ENCODE measurements at regions not wholly inside any gene's neighbourhood (a gene's known extent, or its start where the extent isn't known, plus 50 kb on each side); places are given as distances from the start of the nearest gene placed in this dataset.

DNA sequence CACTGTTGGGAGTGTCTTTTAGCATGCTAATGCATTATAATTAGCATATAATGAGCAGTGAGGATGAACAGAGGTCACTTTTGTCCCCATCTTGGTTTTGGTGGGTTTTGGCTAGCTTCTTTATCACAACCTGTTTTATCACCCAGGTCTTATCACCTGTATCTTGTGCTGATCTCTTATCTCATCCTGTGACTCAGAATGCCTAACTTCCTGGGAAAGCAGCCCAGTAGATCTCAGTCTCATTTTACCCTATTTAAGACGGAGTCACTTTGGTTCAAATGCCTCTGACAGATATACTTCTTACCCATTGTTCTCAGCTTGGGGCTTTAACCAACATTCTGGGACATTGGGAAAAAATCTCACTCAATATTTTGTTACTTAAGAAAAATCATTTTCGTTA is 348.7 kb downstream of the PBX1 start:
- TF ChIP-seq, protein P1, sequence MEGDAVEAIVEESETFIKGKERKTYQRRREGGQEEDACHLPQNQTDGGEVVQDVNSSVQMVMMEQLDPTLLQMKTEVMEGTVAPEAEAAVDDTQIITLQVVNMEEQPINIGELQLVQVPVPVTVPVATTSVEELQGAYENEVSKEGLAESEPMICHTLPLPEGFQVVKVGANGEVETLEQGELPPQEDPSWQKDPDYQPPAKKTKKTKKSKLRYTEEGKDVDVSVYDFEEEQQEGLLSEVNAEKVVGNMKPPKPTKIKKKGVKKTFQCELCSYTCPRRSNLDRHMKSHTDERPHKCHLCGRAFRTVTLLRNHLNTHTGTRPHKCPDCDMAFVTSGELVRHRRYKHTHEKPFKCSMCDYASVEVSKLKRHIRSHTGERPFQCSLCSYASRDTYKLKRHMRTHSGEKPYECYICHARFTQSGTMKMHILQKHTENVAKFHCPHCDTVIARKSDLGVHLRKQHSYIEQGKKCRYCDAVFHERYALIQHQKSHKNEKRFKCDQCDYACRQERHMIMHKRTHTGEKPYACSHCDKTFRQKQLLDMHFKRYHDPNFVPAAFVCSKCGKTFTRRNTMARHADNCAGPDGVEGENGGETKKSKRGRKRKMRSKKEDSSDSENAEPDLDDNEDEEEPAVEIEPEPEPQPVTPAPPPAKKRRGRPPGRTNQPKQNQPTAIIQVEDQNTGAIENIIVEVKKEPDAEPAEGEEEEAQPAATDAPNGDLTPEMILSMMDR (IDR thresholded peaks at IDR 0.05 in 2 of 3, conservative IDR thresholded peaks at IDR 0.05 in 1 of 3; ENCODE audit: borderline replicate concordance in 1 of 3, insufficient read depth in 1 of 3, low read depth in 2 of 3, low read length in 2 of 3) = no peak
- TF ChIP-seq ZFX (IDR thresholded peaks at IDR 0.05) (no peak), EGR1 (IDR thresholded peaks at IDR 0.05; ENCODE audit: low read depth) (no peak), POLR2AphosphoS5 (IDR thresholded peaks at IDR 0.05; ENCODE audit: low read depth, low read length) (no peak), FOSL1 (IDR thresholded peaks at IDR 0.05; ENCODE audit: low read depth) (no peak)

All from HCT116 (cell line).